WERI-Rb-1 (cell line): ENCODE measurements at regions not wholly inside any gene's neighbourhood (a gene's known extent, or its start where the extent isn't known, plus 50 kb on each side); places are given as distances from the start of the nearest gene placed in this dataset.

ENCODE experiments used
- DNase-seq: peaks from one replicate; pipeline ENCODE4 v3.0.0-alpha.2; 2020
- H3K27ac ChIP-seq: fragments of 250-450 bp; sonication (Bioruptor Pico); 2 replicates; pipeline ENCODE4 v1.5.1; 2020; ENCODE audit warnings: mild to moderate bottlenecking, moderate library complexity
- H3K27me3 ChIP-seq: fragments of 250-450 bp; sonication (Bioruptor Pico); 2 replicates; pipeline ENCODE4 v1.5.1; 2021; ENCODE audit warnings: mild to moderate bottlenecking, low read depth, moderate library complexity; ENCODE audit not compliant: insufficient read depth, severe bottlenecking
- H3K36me3 ChIP-seq: fragments of 250-450 bp; sonication (Bioruptor Pico); 2 replicates; pipeline ENCODE4 v1.5.1; 2020; ENCODE audit warnings: mild to moderate bottlenecking, moderate library complexity
- H3K4me3 ChIP-seq: 2 replicates; pipeline ENCODE4 v1.5.1; 2011; ENCODE audit warnings: low read depth, mild to moderate bottlenecking, control low read depth, low read length
- H3K9me3 ChIP-seq: fragments of 250-450 bp; sonication (Bioruptor Pico); 2 replicates; pipeline ENCODE4 v1.5.1; 2021; ENCODE audit warnings: mild to moderate bottlenecking, moderate library complexity; ENCODE audit not compliant: severe bottlenecking
- TF ChIP-seq, protein P1 (sequence below): IDR thresholded peaks from 2 replicates; pipeline ENCODE4 v1.5.1; 2011; ENCODE audit warnings: low read depth, mild to moderate bottlenecking, control low read depth, inconsistent platforms, low read length

- no peak overlapping the region for H3K27ac ChIP-seq
- H3K4me3 ChIP-seq, result no peak overlapping the region
- H3K27me3 ChIP-seq, result no peaks in the 10 kb centered on the region
- no peak for DNase-seq
- H3K9me3 ChIP-seq, result peaks cover 14% of the 10 kb centered on the region
- no peaks in the 10 kb centered on the region for H3K36me3 ChIP-seq
- TF ChIP-seq, protein P1, sequence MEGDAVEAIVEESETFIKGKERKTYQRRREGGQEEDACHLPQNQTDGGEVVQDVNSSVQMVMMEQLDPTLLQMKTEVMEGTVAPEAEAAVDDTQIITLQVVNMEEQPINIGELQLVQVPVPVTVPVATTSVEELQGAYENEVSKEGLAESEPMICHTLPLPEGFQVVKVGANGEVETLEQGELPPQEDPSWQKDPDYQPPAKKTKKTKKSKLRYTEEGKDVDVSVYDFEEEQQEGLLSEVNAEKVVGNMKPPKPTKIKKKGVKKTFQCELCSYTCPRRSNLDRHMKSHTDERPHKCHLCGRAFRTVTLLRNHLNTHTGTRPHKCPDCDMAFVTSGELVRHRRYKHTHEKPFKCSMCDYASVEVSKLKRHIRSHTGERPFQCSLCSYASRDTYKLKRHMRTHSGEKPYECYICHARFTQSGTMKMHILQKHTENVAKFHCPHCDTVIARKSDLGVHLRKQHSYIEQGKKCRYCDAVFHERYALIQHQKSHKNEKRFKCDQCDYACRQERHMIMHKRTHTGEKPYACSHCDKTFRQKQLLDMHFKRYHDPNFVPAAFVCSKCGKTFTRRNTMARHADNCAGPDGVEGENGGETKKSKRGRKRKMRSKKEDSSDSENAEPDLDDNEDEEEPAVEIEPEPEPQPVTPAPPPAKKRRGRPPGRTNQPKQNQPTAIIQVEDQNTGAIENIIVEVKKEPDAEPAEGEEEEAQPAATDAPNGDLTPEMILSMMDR, result no peak
Observed at GRCh38 chr2:37792366-37792765, 120.9 kb upstream of the CDC42EP3 start.

- Histone ChIP-seq H3K36me3 (no peaks in the 10 kb centered on the region), H3K4me3 (no peak overlapping the region), H3K27me3 (no peaks in the 10 kb centered on the region), H3K9me3 (peaks cover 11% of the 10 kb centered on the region), H3K27ac (no peak overlapping the region)
- TF ChIP-seq, protein P1, result no peak
- DNase-seq, result no peak
Observed at GRCh38 chr2:37793004-37793403, 121.6 kb upstream of the CDC42EP3 start.

DNA sequence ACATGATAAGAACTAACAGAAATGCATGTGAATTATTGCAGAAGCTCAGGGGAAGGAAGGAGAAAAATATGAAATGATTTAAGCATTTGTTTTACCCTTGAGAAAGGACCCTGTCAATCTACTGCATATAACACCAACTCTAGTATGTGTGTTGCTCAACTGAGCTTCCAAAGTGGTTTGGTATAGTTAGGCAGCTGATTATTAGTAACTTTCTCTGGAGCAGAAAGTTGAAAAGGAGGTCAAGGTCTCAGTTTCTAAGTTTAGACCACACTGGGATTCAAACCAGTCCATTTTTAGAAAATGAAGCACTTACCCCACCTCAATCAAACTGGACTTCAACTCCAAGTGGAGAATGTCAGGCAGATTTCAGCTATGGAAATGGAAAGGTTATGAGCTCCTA is 123.3 kb upstream of the CDC42EP3 start:
- Histone ChIP-seq H3K36me3 (no peaks in the 10 kb centered on the region), H3K27ac (no peak overlapping the region), H3K4me3 (no peak overlapping the region), H3K9me3 (no peaks in the 10 kb centered on the region), H3K27me3 (no peaks in the 10 kb centered on the region)
- TF ChIP-seq, protein P1, result no peak
- DNase-seq, result no peak

GRCh38 chr2:37795456-37795855 is 124.0 kb upstream of the CDC42EP3 start:
- Histone ChIP-seq H3K4me3 (no peak overlapping the region), H3K27ac (no peak overlapping the region), H3K9me3 (no peaks in the 10 kb centered on the region)

DNA sequence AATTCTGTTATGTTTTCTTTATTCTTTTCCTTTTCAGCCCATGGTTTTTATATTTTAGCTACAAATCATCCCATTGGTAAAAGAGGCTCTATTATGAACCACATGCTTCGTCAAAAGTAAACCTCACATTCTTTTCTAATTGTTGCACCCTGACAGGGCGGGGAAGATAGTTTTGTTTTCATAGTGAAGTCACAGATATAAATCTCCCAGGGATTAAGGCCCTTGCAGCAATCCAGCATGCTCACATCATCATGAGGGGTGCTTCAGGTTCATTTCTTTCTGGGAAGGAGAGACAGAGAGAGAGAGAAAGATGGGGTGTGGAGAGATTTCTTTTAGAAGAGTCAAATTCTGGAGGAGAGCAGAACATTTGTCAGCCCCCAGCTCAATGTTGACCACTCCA is 124.5 kb upstream of the CDC42EP3 start:
- Histone ChIP-seq H3K4me3 (no peak overlapping the region), H3K36me3 (no peaks in the 10 kb centered on the region), H3K9me3 (no peaks in the 10 kb centered on the region), H3K27ac (no peak overlapping the region), H3K27me3 (no peaks in the 10 kb centered on the region)
- DNase-seq, result no peak
- TF ChIP-seq, protein P1, result no peak

More at GRCh38 chr2:37795456-37795855, 124.0 kb upstream of the CDC42EP3 start:
- Histone ChIP-seq H3K27me3 (no peaks in the 10 kb centered on the region), H3K36me3 (no peaks in the 10 kb centered on the region)
- no peak for DNase-seq
- TF ChIP-seq, protein P1, result no peak

GRCh38 chr2:37796481-37796880 is 125.0 kb upstream of the CDC42EP3 start:
- Histone ChIP-seq H3K4me3 (no peak overlapping the region), H3K9me3 (no peaks in the 10 kb centered on the region), H3K36me3 (no peaks in the 10 kb centered on the region), H3K27me3 (no peaks in the 10 kb centered on the region), H3K27ac (no peak overlapping the region; the same call in 1 of the 2 replicates)
- TF ChIP-seq, protein P1, result no peak
- no peak for DNase-seq
